ENCODE measurements at regions not wholly inside any gene's neighbourhood (a gene's known extent, or its start where the extent isn't known, plus 50 kb on each side); places are given as distances from the start of the nearest gene placed in this dataset.

DNA sequence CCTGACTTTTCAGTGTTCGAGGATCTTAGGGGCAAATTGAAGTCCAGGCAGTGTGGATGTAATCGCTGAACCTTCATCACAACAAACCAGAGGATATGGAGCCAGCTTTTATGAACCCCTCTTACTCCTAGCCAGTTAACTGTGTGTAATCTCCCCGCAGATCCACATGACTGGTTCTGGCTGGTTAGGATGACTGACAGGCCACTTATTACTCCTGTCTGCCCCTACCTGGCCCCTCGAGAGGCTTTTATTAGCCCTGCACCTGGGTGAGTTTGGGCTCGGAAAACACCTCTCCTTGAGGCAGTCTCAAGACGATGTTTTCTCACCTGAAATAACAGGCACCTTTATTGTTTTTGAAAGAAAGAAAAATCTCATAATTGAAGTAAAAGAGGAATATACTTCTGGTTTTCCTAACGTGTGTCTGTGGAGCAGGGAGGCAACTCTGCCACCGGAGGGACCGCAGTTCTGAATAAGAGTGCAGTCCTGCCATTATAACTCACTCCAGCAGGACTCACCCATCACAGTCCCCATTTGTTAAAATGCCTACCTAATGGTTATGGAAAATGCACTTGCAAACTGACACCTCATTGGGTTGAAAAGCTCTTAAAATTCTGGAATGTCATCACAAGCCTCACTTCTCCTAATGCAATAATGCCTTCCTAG lies 291.9 kb upstream of the N4BP1 start:
- TF ChIP-seq, protein P1, sequence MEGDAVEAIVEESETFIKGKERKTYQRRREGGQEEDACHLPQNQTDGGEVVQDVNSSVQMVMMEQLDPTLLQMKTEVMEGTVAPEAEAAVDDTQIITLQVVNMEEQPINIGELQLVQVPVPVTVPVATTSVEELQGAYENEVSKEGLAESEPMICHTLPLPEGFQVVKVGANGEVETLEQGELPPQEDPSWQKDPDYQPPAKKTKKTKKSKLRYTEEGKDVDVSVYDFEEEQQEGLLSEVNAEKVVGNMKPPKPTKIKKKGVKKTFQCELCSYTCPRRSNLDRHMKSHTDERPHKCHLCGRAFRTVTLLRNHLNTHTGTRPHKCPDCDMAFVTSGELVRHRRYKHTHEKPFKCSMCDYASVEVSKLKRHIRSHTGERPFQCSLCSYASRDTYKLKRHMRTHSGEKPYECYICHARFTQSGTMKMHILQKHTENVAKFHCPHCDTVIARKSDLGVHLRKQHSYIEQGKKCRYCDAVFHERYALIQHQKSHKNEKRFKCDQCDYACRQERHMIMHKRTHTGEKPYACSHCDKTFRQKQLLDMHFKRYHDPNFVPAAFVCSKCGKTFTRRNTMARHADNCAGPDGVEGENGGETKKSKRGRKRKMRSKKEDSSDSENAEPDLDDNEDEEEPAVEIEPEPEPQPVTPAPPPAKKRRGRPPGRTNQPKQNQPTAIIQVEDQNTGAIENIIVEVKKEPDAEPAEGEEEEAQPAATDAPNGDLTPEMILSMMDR (IDR thresholded peaks at IDR 0.05), result peak in 1 of 12 donors; percentile 7
- no peak for TF ChIP-seq POLR2A (IDR thresholded peaks at IDR 0.05)
